ENCODE measurements at regions not wholly inside any gene's neighbourhood (a gene's known extent, or its start where the extent isn't known, plus 50 kb on each side); places are given as distances from the start of the nearest gene placed in this dataset.

- CTCF ChIA-PET = interaction anchor here (0.8 kb wide), 1 partner anchor 11 kb away, joined by 3 read pairs; no protein-coding TSS in a partner anchor
- Mint-ChIP-seq H3K27me3 (ENCODE audit: unreplicated experiment) (no peaks in the 10 kb centered on the region), H3K4me1 (ENCODE audit: low read depth, unreplicated experiment) (no peaks in the 10 kb centered on the region), H3K4me3 (ENCODE audit: low read depth, unreplicated experiment) (no peak overlapping the region), H3K36me3 (ENCODE audit: insufficient read depth, unreplicated experiment) (no peaks in the 10 kb centered on the region), H3K27ac (ENCODE audit: unreplicated experiment) (no peak overlapping the region), H3K9me3 (ENCODE audit: low read depth, unreplicated experiment) (peaks cover 10% of the 10 kb centered on the region)
- intact Hi-C loops (cut with micrococcal nuclease; ENCODE audit: unreplicated experiment) = no loop called here
- DNase-seq = no peak
- no TSS peak for BruUV-seq (replicated peaks)
- TF ChIP-seq, protein P1, sequence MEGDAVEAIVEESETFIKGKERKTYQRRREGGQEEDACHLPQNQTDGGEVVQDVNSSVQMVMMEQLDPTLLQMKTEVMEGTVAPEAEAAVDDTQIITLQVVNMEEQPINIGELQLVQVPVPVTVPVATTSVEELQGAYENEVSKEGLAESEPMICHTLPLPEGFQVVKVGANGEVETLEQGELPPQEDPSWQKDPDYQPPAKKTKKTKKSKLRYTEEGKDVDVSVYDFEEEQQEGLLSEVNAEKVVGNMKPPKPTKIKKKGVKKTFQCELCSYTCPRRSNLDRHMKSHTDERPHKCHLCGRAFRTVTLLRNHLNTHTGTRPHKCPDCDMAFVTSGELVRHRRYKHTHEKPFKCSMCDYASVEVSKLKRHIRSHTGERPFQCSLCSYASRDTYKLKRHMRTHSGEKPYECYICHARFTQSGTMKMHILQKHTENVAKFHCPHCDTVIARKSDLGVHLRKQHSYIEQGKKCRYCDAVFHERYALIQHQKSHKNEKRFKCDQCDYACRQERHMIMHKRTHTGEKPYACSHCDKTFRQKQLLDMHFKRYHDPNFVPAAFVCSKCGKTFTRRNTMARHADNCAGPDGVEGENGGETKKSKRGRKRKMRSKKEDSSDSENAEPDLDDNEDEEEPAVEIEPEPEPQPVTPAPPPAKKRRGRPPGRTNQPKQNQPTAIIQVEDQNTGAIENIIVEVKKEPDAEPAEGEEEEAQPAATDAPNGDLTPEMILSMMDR (IDR thresholded peaks at IDR 0.05; ENCODE audit: unreplicated experiment) = no peak
Measured at GRCh38 chr7:136664537-136664936, 203.9 kb upstream of the CHRM2 start.

GRCh38 chr7:136657482-136657921 is 210.9 kb upstream of the CHRM2 start:
- no peak for DNase-seq
- Mint-ChIP-seq H3K27ac (ENCODE audit: unreplicated experiment) (no peak overlapping the region), H3K27me3 (ENCODE audit: unreplicated experiment) (no peaks in the 10 kb centered on the region), H3K4me1 (ENCODE audit: low read depth, unreplicated experiment) (no peaks in the 10 kb centered on the region), H3K36me3 (ENCODE audit: insufficient read depth, unreplicated experiment) (no peaks in the 10 kb centered on the region), H3K4me3 (ENCODE audit: low read depth, unreplicated experiment) (no peak overlapping the region), H3K9me3 (ENCODE audit: low read depth, unreplicated experiment) (peaks cover 22% of the 10 kb centered on the region)
- TF ChIP-seq, protein P1 (IDR thresholded peaks at IDR 0.05; ENCODE audit: unreplicated experiment) = no peak
- intact Hi-C loops (cut with micrococcal nuclease; ENCODE audit: unreplicated experiment) = no loop called here
- no TSS peak for BruUV-seq (replicated peaks)
- CTCF ChIA-PET = no interaction called here

DNA sequence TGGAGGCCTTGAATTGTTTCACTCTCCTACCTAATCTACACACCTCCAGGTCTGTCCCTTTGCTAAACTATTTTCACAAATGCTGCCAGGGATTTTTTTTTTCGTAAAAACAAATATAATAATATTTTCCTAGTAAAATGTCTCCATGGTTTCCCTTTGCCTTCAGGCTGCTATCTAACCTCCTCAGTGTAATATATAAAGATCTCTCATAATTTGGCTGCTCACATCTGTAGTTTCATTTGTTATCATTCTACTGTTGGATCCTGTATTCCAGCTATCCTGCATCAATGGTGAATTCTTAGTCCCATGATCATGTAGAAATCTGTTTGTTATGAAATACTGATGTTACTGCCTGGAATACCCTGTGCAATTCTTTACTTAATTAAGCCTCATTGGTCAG is 211.9 kb upstream of the CHRM2 start:
- no peaks in the 10 kb centered on the region for H3K27me3 Mint-ChIP-seq (ENCODE audit: unreplicated experiment)
- no peak overlapping the region for H3K4me3 Mint-ChIP-seq (ENCODE audit: low read depth, unreplicated experiment)
- TF ChIP-seq, protein P1 (IDR thresholded peaks at IDR 0.05; ENCODE audit: unreplicated experiment) = no peak
- intact Hi-C loops (cut with micrococcal nuclease; ENCODE audit: unreplicated experiment) = no loop called here
- H3K9me3 Mint-ChIP-seq (ENCODE audit: low read depth, unreplicated experiment) = peaks cover 24% of the 10 kb centered on the region
- no TSS peak for BruUV-seq (replicated peaks)
- H3K27ac Mint-ChIP-seq (ENCODE audit: unreplicated experiment) = no peak overlapping the region
- CTCF ChIA-PET = no interaction called here
- H3K4me1 Mint-ChIP-seq (ENCODE audit: low read depth, unreplicated experiment) = no peaks in the 10 kb centered on the region
- H3K36me3 Mint-ChIP-seq (ENCODE audit: insufficient read depth, unreplicated experiment) = no peaks in the 10 kb centered on the region
- no peak for DNase-seq

DNA sequence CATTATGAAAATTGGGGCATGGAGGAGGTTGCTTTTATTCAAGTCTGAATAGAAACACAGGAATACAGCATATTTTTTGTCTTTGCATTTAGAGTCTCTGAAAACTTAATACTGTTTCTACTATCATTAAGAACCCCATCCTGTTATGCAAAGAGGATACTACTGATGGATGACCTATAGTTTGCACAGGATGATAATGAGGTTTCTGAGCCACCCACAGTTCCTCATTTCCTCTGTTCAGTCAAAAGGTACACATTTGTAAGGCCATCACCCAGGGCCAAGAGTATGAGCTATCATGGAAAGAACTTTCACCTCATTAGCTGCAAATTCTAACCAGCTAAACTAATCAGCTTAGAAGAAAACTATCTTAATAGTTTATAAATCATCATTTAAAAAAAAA is 213.0 kb upstream of the CHRM2 start:
- no peak overlapping the region for H3K4me3 Mint-ChIP-seq (ENCODE audit: low read depth, unreplicated experiment)
- no peaks in the 10 kb centered on the region for H3K4me1 Mint-ChIP-seq (ENCODE audit: low read depth, unreplicated experiment)
- no TSS peak for BruUV-seq (replicated peaks)
- H3K9me3 Mint-ChIP-seq (ENCODE audit: low read depth, unreplicated experiment) = peaks cover 21% of the 10 kb centered on the region
- no peak for DNase-seq
- TF ChIP-seq, protein P1 (IDR thresholded peaks at IDR 0.05; ENCODE audit: unreplicated experiment) = no peak
- H3K27ac Mint-ChIP-seq (ENCODE audit: unreplicated experiment) = no peak overlapping the region
- intact Hi-C loops (cut with micrococcal nuclease; ENCODE audit: unreplicated experiment) = no loop called here
- no peaks in the 10 kb centered on the region for H3K36me3 Mint-ChIP-seq (ENCODE audit: insufficient read depth, unreplicated experiment)
- no peaks in the 10 kb centered on the region for H3K27me3 Mint-ChIP-seq (ENCODE audit: unreplicated experiment)
- CTCF ChIA-PET = no interaction called here
